CD4-positive, alpha-beta T cell (primary cell): ENCODE measurements at regions not wholly inside any gene's neighbourhood (a gene's known extent, or its start where the extent isn't known, plus 50 kb on each side); places are given as distances from the start of the nearest gene placed in this dataset.

ENCODE experiments used
- ATAC-seq: fragments of 200-7000 bp; cut with Tn5 transposase; one replicate; pipeline ENCODE4 v1.10.0; 2022; ENCODE audit warnings: mild to moderate bottlenecking; ENCODE audit not compliant: poor library complexity
- CTCF ChIA-PET: fragments of 350-600 bp; sonication (Branson Sonifier 250); formaldehyde crosslinking; loops from one replicate; lab custom pipeline; 2021; ENCODE audit warnings: antibody characterized with exemption, inconsistent platforms; lab: Charles Lee
- POLR2A ChIA-PET: fragments of 350-600 bp; sonication (Branson Sonifier 250); formaldehyde crosslinking; loops from one replicate; lab custom pipeline; 2021; ENCODE audit warnings: antibody characterized with exemption, inconsistent platforms; lab: Charles Lee
- DNase-seq, 14 experiments: peaks; one replicate each; pipeline ENCODE4 v3.0.0-alpha.2; 2013 to 2020; ENCODE audit warnings: mixed read lengths in 2 of 14
- H3K27ac ChIP-seq, 2 donors: one replicate each; pipeline versions ENCODE4 v1.5.1 to v1.7.0; 2013; ENCODE audit warnings: low read length in 2 of 2, low read depth in 1 of 2, mild to moderate bottlenecking in 1 of 2
- H3K27me3 ChIP-seq, 2 experiments: 1 replicate in 1 of 2; 2 replicates in 1 of 2; pipeline versions ENCODE4 v1.6.1 to v1.7.0; 2013; ENCODE audit warnings: low read length in 2 of 2, control low read depth in 1 of 2, mild to moderate bottlenecking in 1 of 2, moderate library complexity in 1 of 2; ENCODE audit not compliant: insufficient read depth in 2 of 2, control insufficient read depth in 1 of 2
- H3K36me3 ChIP-seq: one replicate; pipeline ENCODE4 v1.6.1; 2013; ENCODE audit warnings: low read length, control low read depth; ENCODE audit not compliant: insufficient read depth
- H3K4me1 ChIP-seq: one replicate; pipeline ENCODE4 v1.6.1; 2013; ENCODE audit warnings: low read length, control low read depth; ENCODE audit not compliant: insufficient read depth
- H3K4me3 ChIP-seq: one replicate; pipeline ENCODE4 v1.5.1; 2013; ENCODE audit warnings: mild to moderate bottlenecking, low read length, moderate library complexity
- H3K9me3 ChIP-seq, 2 experiments: 1 replicate in 1 of 2; 2 replicates in 1 of 2; pipeline versions ENCODE4 v1.6.1 to v1.7.0; 2013; ENCODE audit warnings: low read length in 2 of 2, mild to moderate bottlenecking in 2 of 2, control low read depth in 1 of 2, moderate library complexity in 1 of 2; ENCODE audit not compliant: control insufficient read depth in 1 of 2, insufficient read depth in 1 of 2
- H3K27ac Mint-ChIP-seq: one replicate; pipeline ENCODE4 v1.8.0; 2020; ENCODE audit warnings: mixed read lengths
- H3K27me3 Mint-ChIP-seq: one replicate; pipeline ENCODE4 v1.8.0; 2021; ENCODE audit warnings: mixed read lengths
- H3K36me3 Mint-ChIP-seq: one replicate; pipeline ENCODE4 v1.8.0; 2021; ENCODE audit warnings: low read depth, mixed read lengths
- H3K4me1 Mint-ChIP-seq: one replicate; pipeline ENCODE4 v1.8.0; 2021; ENCODE audit warnings: low read depth, mixed read lengths
- H3K4me3 Mint-ChIP-seq: one replicate; pipeline ENCODE4 v1.8.0; 2020; ENCODE audit warnings: mild to moderate bottlenecking, mixed read lengths
- H3K9me3 Mint-ChIP-seq: one replicate; pipeline ENCODE4 v1.8.0; 2020; ENCODE audit warnings: mixed read lengths
- intact Hi-C, 2 experiments: fragments of 100-400 bp; cut with DNase I in 1 of 2; cut with micrococcal nuclease in 1 of 2; formaldehyde crosslinking; loops; one replicate each; pipeline versions ENCODE4 v1.15.1 to v1.9.0; 2023 to 2025; cut with DNase I, micrococcal nuclease
- TF ChIP-seq, protein P1 (sequence below): fragments of 200-600 bp; IDR thresholded peaks from one replicate; pipeline ENCODE4 v1.8.0; 2022; ENCODE audit warnings: antibody characterized with exemption, mild to moderate bottlenecking

GRCh38 chr14:42654707-42655106 lies 1048.0 kb downstream of the LRFN5 start:
- no peak overlapping the region for H3K4me3 Mint-ChIP-seq
- no peak overlapping the region for H3K27ac Mint-ChIP-seq
- no peaks in the 10 kb centered on the region for H3K36me3 Mint-ChIP-seq
- H3K9me3 Mint-ChIP-seq, result peaks cover 12% of the 10 kb centered on the region
- DNase-seq (no peak), ATAC-seq (no peak)
- ChIA-PET POLR2A (no interaction called here), CTCF (no interaction called here)
- Histone ChIP-seq H3K4me3 (no peak overlapping the region), H3K4me1 (no peaks in the 10 kb centered on the region), H3K27me3 (no peaks in the 10 kb centered on the region), H3K9me3 (no peaks in the 10 kb centered on the region), H3K27ac (no peak overlapping the region), H3K36me3 (no peaks in the 10 kb centered on the region)
- H3K27me3 Mint-ChIP-seq, result no peaks in the 10 kb centered on the region
- no peaks in the 10 kb centered on the region for H3K4me1 Mint-ChIP-seq
- TF ChIP-seq, protein P1, sequence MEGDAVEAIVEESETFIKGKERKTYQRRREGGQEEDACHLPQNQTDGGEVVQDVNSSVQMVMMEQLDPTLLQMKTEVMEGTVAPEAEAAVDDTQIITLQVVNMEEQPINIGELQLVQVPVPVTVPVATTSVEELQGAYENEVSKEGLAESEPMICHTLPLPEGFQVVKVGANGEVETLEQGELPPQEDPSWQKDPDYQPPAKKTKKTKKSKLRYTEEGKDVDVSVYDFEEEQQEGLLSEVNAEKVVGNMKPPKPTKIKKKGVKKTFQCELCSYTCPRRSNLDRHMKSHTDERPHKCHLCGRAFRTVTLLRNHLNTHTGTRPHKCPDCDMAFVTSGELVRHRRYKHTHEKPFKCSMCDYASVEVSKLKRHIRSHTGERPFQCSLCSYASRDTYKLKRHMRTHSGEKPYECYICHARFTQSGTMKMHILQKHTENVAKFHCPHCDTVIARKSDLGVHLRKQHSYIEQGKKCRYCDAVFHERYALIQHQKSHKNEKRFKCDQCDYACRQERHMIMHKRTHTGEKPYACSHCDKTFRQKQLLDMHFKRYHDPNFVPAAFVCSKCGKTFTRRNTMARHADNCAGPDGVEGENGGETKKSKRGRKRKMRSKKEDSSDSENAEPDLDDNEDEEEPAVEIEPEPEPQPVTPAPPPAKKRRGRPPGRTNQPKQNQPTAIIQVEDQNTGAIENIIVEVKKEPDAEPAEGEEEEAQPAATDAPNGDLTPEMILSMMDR, result no peak
- intact Hi-C loops, result no loop called here

- peaks cover 2% of the 10 kb centered on the region for H3K9me3 Mint-ChIP-seq
- ATAC-seq, result no peak
- ChIA-PET POLR2A (no interaction called here), CTCF (no interaction called here)
- TF ChIP-seq, protein P1, result no peak
- intact Hi-C loops, result no loop called here
- H3K27me3 Mint-ChIP-seq, result no peaks in the 10 kb centered on the region
- Histone ChIP-seq H3K27ac (no peak overlapping the region), H3K9me3 (peaks cover 0 to 4% of the 10 kb centered on the region in 2 experiments), H3K4me1 (no peaks in the 10 kb centered on the region), H3K4me3 (no peak overlapping the region), H3K27me3 (no peaks in the 10 kb centered on the region), H3K36me3 (no peaks in the 10 kb centered on the region)
- H3K4me3 Mint-ChIP-seq, result no peak overlapping the region
- H3K4me1 Mint-ChIP-seq, result no peaks in the 10 kb centered on the region
- no peaks in the 10 kb centered on the region for H3K36me3 Mint-ChIP-seq
- H3K27ac Mint-ChIP-seq, result no peak overlapping the region
- DNase-seq, result no peak
Measured at GRCh38 chr14:42642787-42643186, 1036.1 kb downstream of the LRFN5 start.

GRCh38 chr14:42633504-42634095 lies 1026.9 kb downstream of the LRFN5 start:
- H3K4me3 ChIP-seq, result no peak overlapping the region
- H3K9me3 ChIP-seq, result peaks cover 0 to 3% of the 10 kb centered on the region in 2 experiments
- H3K36me3 ChIP-seq, result no peaks in the 10 kb centered on the region
- DNase-seq (no peak), ATAC-seq (no peak)
- ChIA-PET CTCF (interaction anchor here (0.7 kb wide), 1 partner anchor 26 kb away, joined by 3 read pairs; no protein-coding TSS in a partner anchor), POLR2A (no interaction called here)
- Mint-ChIP-seq H3K4me1 (no peaks in the 10 kb centered on the region), H3K9me3 (peaks cover 2% of the 10 kb centered on the region), H3K4me3 (no peak overlapping the region), H3K27ac (no peak overlapping the region), H3K27me3 (no peaks in the 10 kb centered on the region), H3K36me3 (no peaks in the 10 kb centered on the region)
- H3K27me3 ChIP-seq, result no peaks in the 10 kb centered on the region
- H3K4me1 ChIP-seq, result no peaks in the 10 kb centered on the region
- intact Hi-C loops, result no loop called here
- H3K27ac ChIP-seq, result no peak overlapping the region
- TF ChIP-seq, protein P1, result no peak
